ENCODE measurements at regions not wholly inside any gene's neighbourhood (a gene's known extent, or its start where the extent isn't known, plus 50 kb on each side); places are given as distances from the start of the nearest gene placed in this dataset.
"Not testable (repeated sequence)": the region's sequence is repeated elsewhere in the genome, so short reads cannot be mapped to it uniquely, and the experiment has no call there.

- no peak overlapping the region for H3K4me3 Mint-ChIP-seq
- no peak for TF ChIP-seq CTCF (conservative IDR thresholded peaks at IDR 0.05)
- peaks cover 10% of the 10 kb centered on the region for H3K9me3 Mint-ChIP-seq
- no peak overlapping the region for H3K27ac Mint-ChIP-seq (ENCODE audit: unreplicated experiment)
- H3K36me3 Mint-ChIP-seq (ENCODE audit: low read depth) = peaks cover 8% of the 10 kb centered on the region
- H3K4me1 Mint-ChIP-seq = peaks cover 18% of the 10 kb centered on the region
- no peaks in the 10 kb centered on the region for H3K27me3 Mint-ChIP-seq (ENCODE audit: low read depth)
- no peak for DNase-seq (ENCODE audit: low read depth, low spot score)
Observed at GRCh38 chr21:27975514-27975913, 1008.6 kb upstream of the ADAMTS5 start.

- H3K27me3 Mint-ChIP-seq (ENCODE audit: low read depth); H3K27ac Mint-ChIP-seq (ENCODE audit: unreplicated experiment); H3K4me3 Mint-ChIP-seq; DNase-seq (ENCODE audit: low read depth, low spot score); H3K36me3 Mint-ChIP-seq (ENCODE audit: low read depth): not testable (repeated sequence)
- H3K9me3 Mint-ChIP-seq = peaks cover 10% of the 10 kb centered on the region
- H3K4me1 Mint-ChIP-seq = peaks cover 11% of the 10 kb centered on the region
Observed at GRCh38 chr21:27974152-27974551, 1007.3 kb upstream of the ADAMTS5 start.

GRCh38 chr21:27968240-27968639 is 1001.4 kb upstream of the ADAMTS5 start:
- not testable (repeated sequence) for H3K27me3 Mint-ChIP-seq (ENCODE audit: low read depth); H3K4me3 Mint-ChIP-seq; H3K27ac Mint-ChIP-seq (ENCODE audit: unreplicated experiment); H3K36me3 Mint-ChIP-seq (ENCODE audit: low read depth); DNase-seq (ENCODE audit: low read depth, low spot score)
- Mint-ChIP-seq H3K9me3 (peaks cover 11% of the 10 kb centered on the region), H3K4me1 (peaks cover 14% of the 10 kb centered on the region)

GRCh38 chr21:27954543-27955165 is 987.8 kb upstream of the ADAMTS5 start:
- H3K27me3 Mint-ChIP-seq (ENCODE audit: low read depth) = no peaks in the 10 kb centered on the region
- peak overlapping the region; percentile 64 for H3K4me3 Mint-ChIP-seq
- no peak for TF ChIP-seq CTCF (conservative IDR thresholded peaks at IDR 0.05)
- H3K36me3 Mint-ChIP-seq (ENCODE audit: low read depth) = no peaks in the 10 kb centered on the region
- no peak for DNase-seq (ENCODE audit: low read depth, low spot score)
- H3K9me3 Mint-ChIP-seq = peaks cover 4% of the 10 kb centered on the region
- H3K27ac Mint-ChIP-seq (ENCODE audit: unreplicated experiment) = no peak overlapping the region
- H3K4me1 Mint-ChIP-seq = peaks cover 46% of the 10 kb centered on the region

GRCh38 chr21:27953340-27954045 is 986.6 kb upstream of the ADAMTS5 start:
- DNase-seq (ENCODE audit: low read depth, low spot score) = no peak
- Mint-ChIP-seq H3K4me1 (peaks cover 46% of the 10 kb centered on the region), H3K36me3 (ENCODE audit: low read depth) (peaks cover 2% of the 10 kb centered on the region), H3K27ac (ENCODE audit: unreplicated experiment) (no peak overlapping the region), H3K4me3 (no peak overlapping the region), H3K9me3 (peaks cover 4% of the 10 kb centered on the region), H3K27me3 (ENCODE audit: low read depth) (no peaks in the 10 kb centered on the region)
- TF ChIP-seq CTCF (conservative IDR thresholded peaks at IDR 0.05) = no peak

GRCh38 chr21:27949093-27949492 is 982.2 kb upstream of the ADAMTS5 start:
- not testable (repeated sequence) for H3K27ac Mint-ChIP-seq (ENCODE audit: unreplicated experiment); H3K36me3 Mint-ChIP-seq (ENCODE audit: low read depth); DNase-seq (ENCODE audit: low read depth, low spot score); H3K4me3 Mint-ChIP-seq; H3K27me3 Mint-ChIP-seq (ENCODE audit: low read depth); H3K9me3 Mint-ChIP-seq
- H3K4me1 Mint-ChIP-seq = peaks cover 25% of the 10 kb centered on the region

GRCh38 chr21:27930108-27930767 is 963.4 kb upstream of the ADAMTS5 start:
- not testable (repeated sequence) for DNase-seq (ENCODE audit: low read depth, low spot score)

GRCh38 chr21:27929179-27929578 is 962.3 kb upstream of the ADAMTS5 start:
- H3K4me1 Mint-ChIP-seq; H3K4me3 Mint-ChIP-seq; H3K36me3 Mint-ChIP-seq (ENCODE audit: low read depth); H3K27ac Mint-ChIP-seq (ENCODE audit: unreplicated experiment); H3K9me3 Mint-ChIP-seq; DNase-seq (ENCODE audit: low read depth, low spot score); H3K27me3 Mint-ChIP-seq (ENCODE audit: low read depth): not testable (repeated sequence)

More at GRCh38 chr21:27930108-27930767, 963.4 kb upstream of the ADAMTS5 start:
- H3K27me3 Mint-ChIP-seq (ENCODE audit: low read depth); H3K9me3 Mint-ChIP-seq; H3K36me3 Mint-ChIP-seq (ENCODE audit: low read depth); H3K27ac Mint-ChIP-seq (ENCODE audit: unreplicated experiment); H3K4me1 Mint-ChIP-seq; H3K4me3 Mint-ChIP-seq: not testable (repeated sequence)

- H3K36me3 Mint-ChIP-seq (ENCODE audit: low read depth); DNase-seq (ENCODE audit: low read depth, low spot score); H3K27ac Mint-ChIP-seq (ENCODE audit: unreplicated experiment); H3K9me3 Mint-ChIP-seq; H3K27me3 Mint-ChIP-seq (ENCODE audit: low read depth); H3K4me1 Mint-ChIP-seq; H3K4me3 Mint-ChIP-seq: not testable (repeated sequence)
Observed at GRCh38 chr21:27928534-27929115, 961.7 kb upstream of the ADAMTS5 start.

- not testable (repeated sequence) for H3K27ac Mint-ChIP-seq (ENCODE audit: unreplicated experiment); H3K36me3 Mint-ChIP-seq (ENCODE audit: low read depth); H3K4me3 Mint-ChIP-seq; H3K27me3 Mint-ChIP-seq (ENCODE audit: low read depth); H3K4me1 Mint-ChIP-seq; DNase-seq (ENCODE audit: low read depth, low spot score)
- H3K9me3 Mint-ChIP-seq = peaks cover 15% of the 10 kb centered on the region
Observed at GRCh38 chr21:27921421-27921820, 954.5 kb upstream of the ADAMTS5 start.

Measured in neural crest cell (in vitro differentiated cells).